NB4 (cell line): ENCODE measurements at regions not wholly inside any gene's neighbourhood (a gene's known extent, or its start where the extent isn't known, plus 50 kb on each side); places are given as distances from the start of the nearest gene placed in this dataset.

ENCODE experiments used
- DNase-seq: peaks from one replicate; pipeline ENCODE4 v3.0.0; 2010; ENCODE audit warnings: low read depth
- H3K4me3 ChIP-seq: one replicate; pipeline ENCODE4 v1.5.1; 2011; ENCODE audit warnings: mild to moderate bottlenecking, low read depth, low read length, moderate library complexity
- MYC ChIP-seq: IDR thresholded peaks from 2 replicates; pipeline ENCODE4 v1.6.1; 2011; ENCODE audit warnings: low read depth, low read length
- POLR2A ChIP-seq: IDR thresholded peaks from 2 replicates; pipeline ENCODE4 v1.6.1; 2011; ENCODE audit warnings: mild to moderate bottlenecking; ENCODE audit not compliant: insufficient read length; ENCODE audit errors: extremely low read depth
- TF ChIP-seq, protein P1 (sequence below): IDR thresholded peaks from one replicate; pipeline ENCODE4 v1.5.1; 2012; ENCODE audit warnings: low read depth, low read length
- TF ChIP-seq, protein P2 (sequence below): IDR thresholded peaks from 2 replicates; pipeline ENCODE4 v1.6.1; 2011; ENCODE audit warnings: low read depth, low read length

- no peak for DNase-seq
- no peak overlapping the region for H3K4me3 ChIP-seq
- TF ChIP-seq MYC, result no peak
- TF ChIP-seq POLR2A, result no peak
- TF ChIP-seq, protein P1, sequence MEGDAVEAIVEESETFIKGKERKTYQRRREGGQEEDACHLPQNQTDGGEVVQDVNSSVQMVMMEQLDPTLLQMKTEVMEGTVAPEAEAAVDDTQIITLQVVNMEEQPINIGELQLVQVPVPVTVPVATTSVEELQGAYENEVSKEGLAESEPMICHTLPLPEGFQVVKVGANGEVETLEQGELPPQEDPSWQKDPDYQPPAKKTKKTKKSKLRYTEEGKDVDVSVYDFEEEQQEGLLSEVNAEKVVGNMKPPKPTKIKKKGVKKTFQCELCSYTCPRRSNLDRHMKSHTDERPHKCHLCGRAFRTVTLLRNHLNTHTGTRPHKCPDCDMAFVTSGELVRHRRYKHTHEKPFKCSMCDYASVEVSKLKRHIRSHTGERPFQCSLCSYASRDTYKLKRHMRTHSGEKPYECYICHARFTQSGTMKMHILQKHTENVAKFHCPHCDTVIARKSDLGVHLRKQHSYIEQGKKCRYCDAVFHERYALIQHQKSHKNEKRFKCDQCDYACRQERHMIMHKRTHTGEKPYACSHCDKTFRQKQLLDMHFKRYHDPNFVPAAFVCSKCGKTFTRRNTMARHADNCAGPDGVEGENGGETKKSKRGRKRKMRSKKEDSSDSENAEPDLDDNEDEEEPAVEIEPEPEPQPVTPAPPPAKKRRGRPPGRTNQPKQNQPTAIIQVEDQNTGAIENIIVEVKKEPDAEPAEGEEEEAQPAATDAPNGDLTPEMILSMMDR, result no peak
- TF ChIP-seq, protein P2, sequence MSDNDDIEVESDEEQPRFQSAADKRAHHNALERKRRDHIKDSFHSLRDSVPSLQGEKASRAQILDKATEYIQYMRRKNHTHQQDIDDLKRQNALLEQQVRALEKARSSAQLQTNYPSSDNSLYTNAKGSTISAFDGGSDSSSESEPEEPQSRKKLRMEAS, result no peak
Observed at GRCh38 chr5:4366628-4367027, 771.0 kb downstream of the IRX1 start.

- H3K4me3 ChIP-seq, result no peak overlapping the region
- TF ChIP-seq POLR2A (no peak), MYC (no peak)
- TF ChIP-seq, protein P1, result no peak
- TF ChIP-seq, protein P2, result no peak
- DNase-seq, result no peak
Observed at GRCh38 chr5:4370218-4370617, 769.9 kb upstream of the ADAMTS16 start.

- no peak overlapping the region for H3K4me3 ChIP-seq
- DNase-seq, result no peak
- TF ChIP-seq, protein P2, result no peak
- TF ChIP-seq, protein P1, result no peak
- TF ChIP-seq POLR2A, result no peak
- TF ChIP-seq MYC, result no peak
Observed at GRCh38 chr5:4372481-4372880, 767.6 kb upstream of the ADAMTS16 start.

DNA sequence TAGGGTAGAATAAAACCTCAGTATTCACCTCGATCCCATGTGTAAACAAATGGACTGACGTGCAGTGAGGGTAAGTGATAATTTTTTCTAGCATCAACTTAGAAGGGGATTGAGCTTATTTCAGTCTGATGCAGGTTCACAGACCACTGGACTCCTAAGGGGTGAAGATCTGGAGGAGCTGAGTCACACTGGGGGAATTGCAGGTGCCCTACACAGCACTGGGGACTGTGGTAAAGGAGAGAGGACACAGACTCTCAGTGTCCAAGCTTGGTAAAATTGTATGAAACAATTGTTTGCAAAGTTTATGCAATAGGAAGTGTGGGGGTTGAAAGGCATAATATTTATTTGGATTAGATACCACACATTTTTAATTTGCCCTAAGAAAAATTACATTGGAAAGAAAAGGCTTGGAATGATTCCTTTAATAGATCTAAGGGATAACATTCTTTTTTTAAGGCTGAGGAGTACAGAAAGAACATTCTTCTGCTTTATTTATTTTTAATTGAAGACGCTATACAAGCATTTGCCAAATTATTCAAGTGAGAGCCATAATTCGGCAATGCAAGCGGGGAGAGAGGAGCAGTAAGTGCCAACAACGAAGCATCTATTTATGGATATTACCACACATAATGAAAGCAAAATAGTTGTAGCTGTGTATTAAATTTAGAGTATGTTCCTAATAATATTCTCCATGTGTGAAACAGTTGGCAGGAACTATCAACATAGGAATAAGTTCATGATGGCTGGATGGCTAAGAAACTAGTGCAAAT lies 766.9 kb upstream of the ADAMTS16 start:
- TF ChIP-seq POLR2A (no peak), MYC (no peak)
- TF ChIP-seq, protein P1, result no peak
- TF ChIP-seq, protein P2, result no peak
- no peak overlapping the region for H3K4me3 ChIP-seq
- no peak for DNase-seq

DNA sequence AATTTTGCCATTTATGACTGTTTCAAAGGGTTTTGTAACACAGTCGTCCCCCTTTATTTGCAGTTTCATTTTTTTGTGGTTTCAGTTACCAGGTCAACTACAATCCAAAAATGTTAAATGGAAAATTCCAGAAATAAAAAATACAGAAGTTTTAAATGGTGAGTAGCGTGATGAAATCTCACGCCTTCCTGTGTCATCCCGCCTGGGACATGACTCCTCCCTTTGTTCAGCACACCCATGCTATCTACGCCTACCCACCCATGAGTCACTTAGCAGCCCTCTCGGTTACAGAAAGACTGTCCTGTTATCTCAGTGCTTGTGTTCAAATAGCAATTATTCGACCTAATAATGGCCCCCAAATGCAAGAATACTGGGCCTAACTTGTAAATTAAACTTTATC lies 765.3 kb upstream of the ADAMTS16 start:
- no peak overlapping the region for H3K4me3 ChIP-seq
- DNase-seq, result peak; percentile 33
- TF ChIP-seq, protein P1, result no peak
- TF ChIP-seq, protein P2, result no peak
- TF ChIP-seq MYC, result no peak
- TF ChIP-seq POLR2A, result no peak
